Smooth muscle cell (in vitro differentiated cells): ENCODE measurements at regions not wholly inside any gene's neighbourhood (a gene's known extent, or its start where the extent isn't known, plus 50 kb on each side); places are given as distances from the start of the nearest gene placed in this dataset.

ENCODE experiments used
- DNase-seq: peaks from one replicate; lab custom pipeline; 2025; ENCODE audit not compliant: unreplicated experiment; lab: John Stamatoyannopoulos, UW
- H2AFZ ChIP-seq: fragments of 200-600 bp; sonication (generic); 2 replicates; pipeline ENCODE4 v1.6.0; 2016; ENCODE audit warnings: antibody characterized with exemption, low read depth, mild to moderate bottlenecking
- H3F3A ChIP-seq: fragments of 200-600 bp; sonication (generic); 2 replicates; pipeline ENCODE4 v1.6.0; 2017; ENCODE audit warnings: antibody characterized with exemption, low read depth
- H3K27ac ChIP-seq: fragments of 200-600 bp; sonication (generic); 2 replicates; pipeline ENCODE4 v1.5.1; 2016; ENCODE audit warnings: low read depth, mild to moderate bottlenecking
- H3K27me3 ChIP-seq: fragments of 200-600 bp; sonication (generic); 2 replicates; pipeline ENCODE4 v1.6.1; 2016; ENCODE audit warnings: low read depth, mild to moderate bottlenecking
- H3K36me3 ChIP-seq: fragments of 200-600 bp; sonication (generic); 2 replicates; pipeline ENCODE4 v1.5.1; 2016; ENCODE audit warnings: low read depth
- H3K4me1 ChIP-seq: fragments of 200-600 bp; sonication (generic); 2 replicates; pipeline ENCODE4 v1.5.1; 2016; ENCODE audit warnings: low read depth
- H3K4me2 ChIP-seq: fragments of 200-600 bp; sonication (generic); 2 replicates; pipeline ENCODE4 v1.6.0; 2016; ENCODE audit warnings: mild to moderate bottlenecking
- H3K4me3 ChIP-seq: fragments of 200-600 bp; sonication (generic); 2 replicates; pipeline ENCODE4 v1.5.1; 2016; ENCODE audit warnings: mild to moderate bottlenecking
- H3K79me2 ChIP-seq: fragments of 200-600 bp; sonication (generic); 2 replicates; pipeline ENCODE4 v1.6.0; 2016; ENCODE audit warnings: low read depth, mild to moderate bottlenecking
- H3K9ac ChIP-seq: fragments of 200-600 bp; sonication (generic); 2 replicates; pipeline ENCODE4 v1.6.0; 2016; ENCODE audit warnings: low read depth
- H3K9me3 ChIP-seq: fragments of 200-600 bp; sonication (generic); replicated peaks from 2 replicates; pipeline ENCODE4 v1.5.1; 2016; ENCODE audit warnings: low read depth
- H4K20me1 ChIP-seq: fragments of 200-600 bp; sonication (generic); 2 replicates; pipeline ENCODE4 v1.6.0; 2016; ENCODE audit warnings: low read depth
- WGBS: methylation state at CpG from one replicate; pipeline ENCODE4 v1.1.7; 2016; ENCODE audit warnings: low lambda C conversion rate; 5-methylcytosine and 5-hydroxymethylcytosine counted together
- TF ChIP-seq, protein P1 (sequence below): fragments of 200-600 bp; sonication (generic); IDR thresholded peaks from 2 replicates; pipeline ENCODE4 v1.5.1; 2017; ENCODE audit warnings: borderline replicate concordance, mild to moderate bottlenecking, antibody characterized with exemption; ENCODE audit not compliant: insufficient read depth, poor library complexity, severe bottlenecking

DNA sequence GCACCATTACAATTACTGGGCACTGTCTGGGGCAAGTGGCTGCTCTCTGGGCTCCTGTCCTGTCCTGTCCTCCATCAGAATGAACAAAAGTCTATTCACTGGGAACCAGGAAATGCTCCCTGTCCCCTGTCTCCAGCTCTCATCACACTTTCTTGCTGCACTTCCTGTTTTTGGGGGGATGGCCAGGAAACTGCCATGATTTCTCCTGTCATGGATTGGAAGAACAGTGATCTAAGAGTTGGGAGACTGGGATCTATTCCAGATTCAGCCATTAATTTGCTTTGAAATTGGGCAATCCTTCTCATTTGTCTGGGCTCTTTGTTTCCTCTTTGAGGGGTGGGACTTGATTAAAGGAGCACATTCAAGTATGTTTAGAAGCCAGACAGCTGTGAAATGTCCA, 61.4 kb upstream of the KIRREL3 start:
- H3K27me3 ChIP-seq, result peaks cover 15% of the 10 kb centered on the region
- no peaks in the 10 kb centered on the region for H3K36me3 ChIP-seq

DNA sequence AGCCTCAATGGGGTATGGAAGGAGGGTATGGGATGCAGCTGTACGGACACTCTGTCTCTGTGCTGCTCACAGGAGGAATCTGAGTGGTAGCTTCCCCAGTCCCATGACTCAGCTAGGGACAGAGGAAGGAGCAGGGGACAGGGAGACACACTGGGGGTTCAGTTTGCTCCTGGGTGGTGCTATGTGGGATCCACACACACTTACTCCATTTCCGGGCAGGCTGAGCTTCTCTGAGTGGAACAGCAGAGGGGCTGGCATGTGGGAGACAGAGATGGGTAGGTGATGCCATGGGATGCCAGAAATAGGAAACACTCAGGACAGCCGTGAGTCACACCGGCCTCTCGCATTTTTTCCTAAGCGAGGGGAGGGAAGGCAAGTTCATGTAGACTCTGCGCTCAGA, 59.2 kb upstream of the KIRREL3 start:
- H3K4me1 ChIP-seq, result no peaks in the 10 kb centered on the region
- H3K27me3 ChIP-seq, result peaks cover 6% of the 10 kb centered on the region
- no peaks in the 10 kb centered on the region for H3K36me3 ChIP-seq
- no peak overlapping the region for H3K9ac ChIP-seq
- H3F3A ChIP-seq, result no peaks in the 10 kb centered on the region
- no peak overlapping the region for H2AFZ ChIP-seq
- DNase-seq, result no peak
- H3K4me3 ChIP-seq, result no peak overlapping the region
- TF ChIP-seq, protein P1, sequence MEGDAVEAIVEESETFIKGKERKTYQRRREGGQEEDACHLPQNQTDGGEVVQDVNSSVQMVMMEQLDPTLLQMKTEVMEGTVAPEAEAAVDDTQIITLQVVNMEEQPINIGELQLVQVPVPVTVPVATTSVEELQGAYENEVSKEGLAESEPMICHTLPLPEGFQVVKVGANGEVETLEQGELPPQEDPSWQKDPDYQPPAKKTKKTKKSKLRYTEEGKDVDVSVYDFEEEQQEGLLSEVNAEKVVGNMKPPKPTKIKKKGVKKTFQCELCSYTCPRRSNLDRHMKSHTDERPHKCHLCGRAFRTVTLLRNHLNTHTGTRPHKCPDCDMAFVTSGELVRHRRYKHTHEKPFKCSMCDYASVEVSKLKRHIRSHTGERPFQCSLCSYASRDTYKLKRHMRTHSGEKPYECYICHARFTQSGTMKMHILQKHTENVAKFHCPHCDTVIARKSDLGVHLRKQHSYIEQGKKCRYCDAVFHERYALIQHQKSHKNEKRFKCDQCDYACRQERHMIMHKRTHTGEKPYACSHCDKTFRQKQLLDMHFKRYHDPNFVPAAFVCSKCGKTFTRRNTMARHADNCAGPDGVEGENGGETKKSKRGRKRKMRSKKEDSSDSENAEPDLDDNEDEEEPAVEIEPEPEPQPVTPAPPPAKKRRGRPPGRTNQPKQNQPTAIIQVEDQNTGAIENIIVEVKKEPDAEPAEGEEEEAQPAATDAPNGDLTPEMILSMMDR, result no peak
- no peaks in the 10 kb centered on the region for H4K20me1 ChIP-seq
- WGBS, result 68% methylated on average over 7 of the region's 7 CpGs
- no peaks in the 10 kb centered on the region for H3K9me3 ChIP-seq
- no peak overlapping the region for H3K4me2 ChIP-seq
- H3K79me2 ChIP-seq, result no peaks in the 10 kb centered on the region
- H3K27ac ChIP-seq, result no peak overlapping the region

More for the DNA sequence above, 61.4 kb upstream of the KIRREL3 start:
- no peak overlapping the region for H3K4me2 ChIP-seq
- no peak overlapping the region for H2AFZ ChIP-seq
- H3K9ac ChIP-seq, result no peak overlapping the region
- H3K9me3 ChIP-seq, result no peaks in the 10 kb centered on the region
- DNase-seq, result no peak
- no peaks in the 10 kb centered on the region for H3F3A ChIP-seq
- no peak overlapping the region for H3K27ac ChIP-seq
- no peaks in the 10 kb centered on the region for H3K79me2 ChIP-seq
- H3K4me1 ChIP-seq, result no peaks in the 10 kb centered on the region
- TF ChIP-seq, protein P1, result no peak
- no peak overlapping the region for H3K4me3 ChIP-seq
- no peaks in the 10 kb centered on the region for H4K20me1 ChIP-seq

DNA sequence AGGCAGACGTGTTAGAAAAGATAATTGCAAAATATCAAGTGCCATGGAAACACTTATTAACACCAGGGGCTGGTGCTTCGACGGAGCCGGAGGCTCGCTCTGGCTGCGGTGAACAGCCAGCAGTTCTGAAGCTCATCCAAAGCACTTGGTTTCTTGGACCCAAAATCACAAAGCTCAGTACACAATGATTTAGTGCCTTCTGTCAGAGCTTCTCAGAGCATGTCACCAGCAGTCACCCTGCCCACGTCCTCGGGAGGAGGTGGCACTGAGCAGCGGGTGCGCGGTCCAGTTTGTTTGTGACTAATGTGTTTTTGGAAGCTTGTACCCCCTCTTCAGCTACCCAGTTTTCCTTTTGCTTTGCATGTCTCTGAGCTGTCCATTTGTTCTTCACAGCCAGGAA, 58.7 kb upstream of the KIRREL3 start:
- Histone ChIP-seq H3K4me2 (no peak overlapping the region), H3F3A (no peaks in the 10 kb centered on the region), H3K36me3 (no peaks in the 10 kb centered on the region), H3K9ac (no peak overlapping the region), H4K20me1 (no peaks in the 10 kb centered on the region), H3K27me3 (peaks cover 4% of the 10 kb centered on the region), H3K79me2 (no peaks in the 10 kb centered on the region), H3K9me3 (no peaks in the 10 kb centered on the region), H2AFZ (no peak overlapping the region), H3K4me1 (no peaks in the 10 kb centered on the region), H3K4me3 (no peak overlapping the region), H3K27ac (no peak overlapping the region)
- TF ChIP-seq, protein P1, result no peak
- DNase-seq, result no peak
- 95% methylated on average over 11 of the region's 11 CpGs for WGBS

DNA sequence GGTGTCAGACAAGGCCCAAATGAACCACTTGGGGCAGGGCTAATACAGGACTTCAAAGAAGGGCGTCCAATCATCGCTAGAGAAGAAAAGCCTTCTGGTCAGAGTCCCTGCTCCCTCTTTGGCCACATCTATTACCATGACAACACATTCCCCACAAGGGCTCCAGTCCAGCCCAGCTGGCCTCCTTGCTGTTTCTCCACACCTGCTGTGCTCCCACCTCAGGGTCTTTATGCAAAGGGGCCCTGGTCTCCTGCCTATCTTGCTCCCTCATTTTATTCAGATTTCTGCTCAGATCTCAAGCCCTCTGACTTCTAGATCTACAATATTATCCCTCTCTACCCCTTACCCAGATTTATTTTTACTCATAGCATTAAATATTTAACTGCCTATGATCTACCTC, 58.0 kb upstream of the KIRREL3 start:
- Histone ChIP-seq H3K4me3 (no peak overlapping the region), H3K79me2 (no peaks in the 10 kb centered on the region), H3K9me3 (no peaks in the 10 kb centered on the region), H3F3A (no peaks in the 10 kb centered on the region), H3K9ac (no peak overlapping the region), H3K4me2 (no peak overlapping the region), H4K20me1 (no peaks in the 10 kb centered on the region), H3K27me3 (peaks cover 1% of the 10 kb centered on the region), H2AFZ (no peak overlapping the region), H3K36me3 (no peaks in the 10 kb centered on the region), H3K27ac (no peak overlapping the region), H3K4me1 (no peaks in the 10 kb centered on the region)
- TF ChIP-seq, protein P1, result no peak
- 93% methylated on average over 2 of the region's 2 CpGs for WGBS
- no peak for DNase-seq
